Activated T-helper 1 cell treated with anti-CD3 and anti-CD28 coated beads, Interleukin-12 subunit alpha, Interleukin-12 subunit beta, Interleukin-2, Interleukin-4 antibody, amounts not matched to agents 30 ng/mL and 10 ng/mL and 1 ng/mL, durations not matched to agents 14 hours and 24 hours and 36 hours (primary cell): ENCODE measurements at regions not wholly inside any gene's neighbourhood (a gene's known extent, or its start where the extent isn't known, plus 50 kb on each side); places are given as distances from the start of the nearest gene placed in this dataset.
"Not testable (repeated sequence)": the region's sequence is repeated elsewhere in the genome, so short reads cannot be mapped to it uniquely, and the experiment has no call there.

Source experiments
- DNase-seq: peaks from one replicate; pipeline ENCODE4 v3.0.0; 2021; ENCODE audit warnings: low spot score
- H3K27ac Mint-ChIP-seq: one replicate; pipeline ENCODE4 v1.8.0; 2021; ENCODE audit warnings: mild to moderate bottlenecking, mixed read lengths
- H3K27me3 Mint-ChIP-seq: one replicate; pipeline ENCODE4 v1.8.0; 2022; ENCODE audit warnings: mild to moderate bottlenecking, moderate library complexity, mixed read lengths; ENCODE audit not compliant: insufficient read depth
- H3K36me3 Mint-ChIP-seq: one replicate; pipeline ENCODE4 v1.8.0; 2021; ENCODE audit warnings: low read depth, mixed read lengths
- H3K4me1 Mint-ChIP-seq: one replicate; pipeline ENCODE4 v1.8.0; 2021; ENCODE audit warnings: low read depth, mixed read lengths
- H3K4me3 Mint-ChIP-seq: one replicate; pipeline ENCODE4 v1.8.0; 2021; ENCODE audit warnings: mild to moderate bottlenecking, moderate library complexity, mixed read lengths
- H3K9me3 Mint-ChIP-seq: one replicate; pipeline ENCODE4 v1.8.0; 2021; ENCODE audit warnings: mixed read lengths
- intact Hi-C: fragments of 100-400 bp; cut with micrococcal nuclease; formaldehyde crosslinking; loops from one replicate; pipeline ENCODE4 v1.15.1; 2024

DNA sequence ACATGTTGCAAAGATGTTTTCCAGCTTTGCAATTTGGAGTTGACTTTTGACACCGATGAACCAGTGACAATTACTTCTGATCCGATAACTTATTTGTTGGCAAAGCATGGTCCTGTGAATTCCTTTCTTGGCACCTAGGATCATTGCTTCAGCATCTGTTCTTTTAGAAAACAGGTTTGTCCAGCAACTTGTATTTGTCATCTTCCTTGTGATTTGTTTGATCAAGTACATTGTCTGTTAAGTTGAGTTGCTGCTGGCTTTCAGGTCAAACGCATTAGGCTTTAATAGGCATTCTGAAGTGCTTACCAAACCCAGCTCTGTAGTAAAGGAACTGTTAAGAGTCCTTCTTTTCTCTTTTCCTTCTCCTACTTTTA lies 192.4 kb upstream of the ZNF217 start:
- H3K4me1 Mint-ChIP-seq: peaks cover 22% of the 10 kb centered on the region
- no peak for DNase-seq
- H3K36me3 Mint-ChIP-seq: peaks cover 2% of the 10 kb centered on the region
- H3K27ac Mint-ChIP-seq: no peak overlapping the region
- H3K9me3 Mint-ChIP-seq: peaks cover 5% of the 10 kb centered on the region
- no peak overlapping the region for H3K4me3 Mint-ChIP-seq
- intact Hi-C loops: no loop called here
- H3K27me3 Mint-ChIP-seq: peaks cover 2% of the 10 kb centered on the region

GRCh38 chr20:53785320-53785719 lies 191.7 kb upstream of the ZNF217 start:
- peaks cover 2% of the 10 kb centered on the region for H3K27me3 Mint-ChIP-seq

GRCh38 chr20:53783768-53784167 lies 190.1 kb upstream of the ZNF217 start:
- Mint-ChIP-seq H3K9me3 (peaks cover 5% of the 10 kb centered on the region), H3K27ac (no peak overlapping the region), H3K4me3 (no peak overlapping the region), H3K4me1 (peaks cover 11% of the 10 kb centered on the region), H3K27me3 (peaks cover 2% of the 10 kb centered on the region), H3K36me3 (peaks cover 2% of the 10 kb centered on the region)
- DNase-seq: no peak
- intact Hi-C loops: no loop called here

More at GRCh38 chr20:53785320-53785719, 191.7 kb upstream of the ZNF217 start:
- peaks cover 2% of the 10 kb centered on the region for H3K36me3 Mint-ChIP-seq
- H3K9me3 Mint-ChIP-seq: peaks cover 5% of the 10 kb centered on the region
- peaks cover 22% of the 10 kb centered on the region for H3K4me1 Mint-ChIP-seq
- no peak overlapping the region for H3K4me3 Mint-ChIP-seq
- DNase-seq: no peak
- no peak overlapping the region for H3K27ac Mint-ChIP-seq
- intact Hi-C loops: no loop called here

DNA sequence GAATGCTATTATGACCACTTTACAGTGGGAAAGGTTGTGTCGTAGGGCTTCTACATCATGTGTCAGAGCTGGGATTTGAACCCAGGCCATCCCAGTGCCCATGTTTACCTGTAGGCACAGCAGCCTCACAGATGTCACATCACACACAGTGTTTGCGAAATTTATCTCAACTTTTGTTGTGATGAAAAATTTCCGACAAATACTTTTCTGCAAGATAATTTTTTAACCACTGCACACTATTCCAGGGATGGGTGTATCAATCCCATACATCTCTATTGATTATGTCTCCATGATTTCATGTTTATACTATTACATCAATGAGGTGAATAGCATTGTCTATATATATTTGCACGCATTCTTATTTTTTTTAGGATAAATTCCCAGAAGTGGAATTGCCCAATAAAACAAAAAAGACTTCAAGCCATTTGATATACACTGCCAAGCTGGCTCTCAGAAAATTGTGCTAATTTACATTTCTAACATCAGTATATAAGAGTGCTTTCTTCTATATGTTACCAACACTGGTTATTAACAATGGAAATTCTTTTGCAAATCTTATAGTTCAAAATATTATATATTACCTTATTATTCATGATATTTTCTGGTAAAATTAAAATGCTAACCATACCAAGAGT lies 189.1 kb upstream of the ZNF217 start:
- DNase-seq: no peak
- Mint-ChIP-seq H3K27ac (no peak overlapping the region), H3K4me1 (peaks cover 11% of the 10 kb centered on the region), H3K36me3 (peaks cover 2% of the 10 kb centered on the region), H3K27me3 (no peaks in the 10 kb centered on the region), H3K4me3 (no peak overlapping the region), H3K9me3 (peaks cover 5% of the 10 kb centered on the region)
- intact Hi-C loops: no loop called here

DNA sequence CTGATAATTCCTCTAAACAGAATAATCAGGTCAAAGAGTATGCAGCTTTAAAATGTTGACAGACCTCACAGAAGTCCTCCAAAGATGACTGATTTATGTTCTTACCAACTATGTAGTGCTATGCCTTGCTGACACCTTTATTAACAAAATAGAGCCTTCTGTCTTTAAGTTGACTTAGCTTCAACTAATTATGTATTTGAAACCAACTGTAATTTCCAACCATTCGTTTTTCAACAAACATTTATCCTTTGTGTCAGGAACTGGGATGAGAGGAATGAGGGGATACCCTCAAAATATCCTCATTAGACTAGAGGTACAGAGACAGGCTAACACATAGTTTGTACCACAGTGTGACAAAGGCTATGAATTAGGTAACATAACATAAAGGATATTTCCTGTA lies 186.2 kb upstream of the ZNF217 start:
- intact Hi-C loops: no loop called here
- no peak overlapping the region for H3K27ac Mint-ChIP-seq

DNA sequence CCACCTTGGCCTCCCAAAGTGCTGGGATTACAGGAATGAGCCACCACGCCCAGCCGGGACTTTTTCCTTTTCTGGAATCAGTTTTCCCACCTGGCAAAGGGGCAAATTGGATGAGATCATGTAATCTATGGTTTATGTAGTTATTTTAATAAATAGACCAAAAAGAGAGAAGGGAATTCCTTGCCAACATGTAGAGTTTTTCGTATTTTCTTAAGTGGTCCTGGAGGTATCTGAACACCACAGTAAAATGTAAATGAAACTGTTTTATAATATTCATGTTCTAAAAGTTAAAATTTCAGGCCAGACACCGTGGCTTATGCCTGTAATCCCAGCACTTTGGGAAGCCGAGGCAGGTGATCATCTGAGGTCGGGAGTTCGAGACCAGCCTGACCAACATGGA lies 185.1 kb upstream of the ZNF217 start:
- intact Hi-C loops: no loop called here
- Mint-ChIP-seq H3K9me3 (peaks cover under 1% of the 10 kb centered on the region), H3K4me1 (no peaks in the 10 kb centered on the region), H3K27me3 (no peaks in the 10 kb centered on the region), H3K27ac (no peak overlapping the region), H3K36me3 (no peaks in the 10 kb centered on the region), H3K4me3 (no peak overlapping the region)
- DNase-seq: no peak

More for the DNA sequence above, 186.2 kb upstream of the ZNF217 start:
- Mint-ChIP-seq H3K36me3 (peaks cover 2% of the 10 kb centered on the region), H3K27me3 (no peaks in the 10 kb centered on the region), H3K4me3 (no peak overlapping the region), H3K4me1 (no peaks in the 10 kb centered on the region), H3K9me3 (peaks cover 5% of the 10 kb centered on the region)
- DNase-seq: no peak

DNA sequence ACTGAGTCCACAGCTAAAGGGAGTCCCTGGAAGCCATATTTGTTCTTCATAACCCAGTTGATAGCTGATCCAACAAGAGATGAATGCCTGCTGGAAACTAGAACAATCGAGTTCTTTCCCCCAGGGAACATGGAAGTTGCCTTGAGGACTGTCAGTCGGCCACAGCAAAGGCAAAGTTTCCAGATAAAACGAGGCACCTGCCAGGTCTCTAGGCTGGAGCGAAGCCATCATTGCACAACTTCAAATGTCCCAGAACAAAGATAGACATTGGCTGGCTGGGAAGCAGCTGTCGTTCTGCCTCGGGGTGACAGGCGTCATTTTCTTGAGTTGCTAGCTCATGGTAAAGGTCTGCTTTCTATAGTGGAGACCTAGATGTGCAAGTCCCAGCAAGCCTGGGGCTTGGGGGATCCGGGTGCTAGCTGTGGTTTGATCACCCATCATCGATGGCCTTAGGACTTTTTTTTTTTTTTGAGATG lies 184.4 kb upstream of the ZNF217 start:
- no peaks in the 10 kb centered on the region for H3K4me1 Mint-ChIP-seq
- no peaks in the 10 kb centered on the region for H3K9me3 Mint-ChIP-seq
- H3K36me3 Mint-ChIP-seq: no peaks in the 10 kb centered on the region
- DNase-seq: no peak
- no peak overlapping the region for H3K27ac Mint-ChIP-seq
- no peaks in the 10 kb centered on the region for H3K27me3 Mint-ChIP-seq
- intact Hi-C loops: no loop called here
- H3K4me3 Mint-ChIP-seq: no peak overlapping the region

- H3K4me3 Mint-ChIP-seq, H3K9me3 Mint-ChIP-seq, H3K4me1 Mint-ChIP-seq, DNase-seq, intact Hi-C loops, H3K27ac Mint-ChIP-seq, H3K36me3 Mint-ChIP-seq, H3K27me3 Mint-ChIP-seq: not testable (repeated sequence)
These were observed 183.8 kb upstream of the ZNF217 start for GRCh38 chr20:53777402-53777801.

GRCh38 chr20:53776858-53777257 lies 183.2 kb upstream of the ZNF217 start:
- Mint-ChIP-seq H3K4me1 (no peaks in the 10 kb centered on the region), H3K4me3 (no peak overlapping the region), H3K27ac (no peak overlapping the region), H3K36me3 (no peaks in the 10 kb centered on the region), H3K27me3 (no peaks in the 10 kb centered on the region), H3K9me3 (no peaks in the 10 kb centered on the region)
- intact Hi-C loops: no loop called here
- DNase-seq: no peak

GRCh38 chr20:53774461-53775203 lies 181.0 kb upstream of the ZNF217 start:
- no peaks in the 10 kb centered on the region for H3K27me3 Mint-ChIP-seq
- DNase-seq: no peak
- no peaks in the 10 kb centered on the region for H3K4me1 Mint-ChIP-seq
- no peaks in the 10 kb centered on the region for H3K36me3 Mint-ChIP-seq
- H3K9me3 Mint-ChIP-seq: no peaks in the 10 kb centered on the region
- H3K4me3 Mint-ChIP-seq: no peak overlapping the region
- intact Hi-C loops: no loop called here
- H3K27ac Mint-ChIP-seq: no peak overlapping the region

GRCh38 chr20:53773792-53774401 lies 180.3 kb upstream of the ZNF217 start:
- intact Hi-C loops: no loop called here
- Mint-ChIP-seq H3K9me3 (no peaks in the 10 kb centered on the region), H3K4me1 (no peaks in the 10 kb centered on the region), H3K27ac (no peak overlapping the region), H3K27me3 (no peaks in the 10 kb centered on the region), H3K36me3 (no peaks in the 10 kb centered on the region), H3K4me3 (no peak overlapping the region)
- DNase-seq: no peak

DNA sequence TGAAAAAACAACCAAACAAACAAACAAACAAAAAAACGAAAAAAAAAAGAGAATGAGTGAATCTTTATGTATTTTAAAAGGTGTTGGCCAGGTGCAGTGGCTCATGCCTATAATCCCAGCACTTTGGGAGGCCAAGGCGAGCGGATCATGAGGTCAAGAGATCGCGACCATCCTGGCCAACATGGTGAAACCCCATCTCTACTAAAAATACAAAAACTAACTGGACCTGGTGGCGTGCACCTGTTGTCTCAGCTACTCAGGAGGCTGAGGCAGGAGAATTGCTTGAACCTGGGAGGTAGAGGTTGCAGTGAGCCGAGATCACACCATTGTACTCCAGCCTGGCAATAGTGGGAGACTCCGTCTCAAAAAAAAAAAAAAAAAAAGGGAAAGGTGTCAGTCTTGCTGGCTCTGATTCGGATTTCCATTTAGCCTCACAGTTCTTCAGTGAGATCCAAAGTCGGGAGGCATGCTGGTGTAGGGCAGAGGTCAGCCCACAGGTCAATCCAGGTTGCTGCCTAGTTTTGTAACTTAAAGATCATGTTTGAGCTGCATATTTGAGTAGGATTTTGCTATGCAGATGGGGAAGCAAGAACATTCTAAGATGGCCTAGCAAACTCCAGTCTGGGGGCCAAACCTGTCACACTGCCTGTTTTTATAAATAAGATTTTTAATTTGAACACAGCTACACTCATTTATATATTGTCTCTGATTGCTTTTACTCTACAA lies 179.6 kb upstream of the ZNF217 start:
- intact Hi-C loops, DNase-seq, H3K4me3 Mint-ChIP-seq, H3K9me3 Mint-ChIP-seq, H3K27ac Mint-ChIP-seq, H3K27me3 Mint-ChIP-seq, H3K36me3 Mint-ChIP-seq, H3K4me1 Mint-ChIP-seq: not testable (repeated sequence)

DNA sequence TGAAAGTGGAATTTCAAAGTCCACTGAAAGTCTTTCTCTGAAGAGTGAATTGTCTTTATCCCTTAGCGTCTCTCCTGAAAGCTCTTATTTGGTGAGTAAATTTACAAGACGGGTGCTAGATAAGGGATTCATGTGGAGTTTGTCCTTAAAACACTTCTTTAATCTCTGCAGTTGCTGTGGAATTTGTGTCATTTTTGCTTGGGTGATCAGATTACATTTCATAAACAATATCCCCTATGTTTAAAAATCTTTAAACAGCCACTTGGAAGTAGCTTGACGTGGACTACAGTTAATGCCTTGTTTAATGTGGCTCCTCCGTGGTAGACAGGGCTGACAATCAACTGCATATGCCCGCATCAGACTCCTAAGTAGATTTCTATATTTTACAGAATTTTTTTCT lies 175.4 kb upstream of the ZNF217 start:
- DNase-seq: no peak
- peaks cover 15% of the 10 kb centered on the region for H3K4me1 Mint-ChIP-seq
- H3K27me3 Mint-ChIP-seq: no peaks in the 10 kb centered on the region
- no peak overlapping the region for H3K4me3 Mint-ChIP-seq
- H3K9me3 Mint-ChIP-seq: no peaks in the 10 kb centered on the region
- intact Hi-C loops: no loop called here
- H3K27ac Mint-ChIP-seq: no peak overlapping the region
- H3K36me3 Mint-ChIP-seq: no peaks in the 10 kb centered on the region
